K562 (cell line): ENCODE measurements at regions not wholly inside any gene's neighbourhood (a gene's known extent, or its start where the extent isn't known, plus 50 kb on each side); places are given as distances from the start of the nearest gene placed in this dataset.

Experiments used
- ATAC-seq: fragments of 200-7000 bp; cut with Tn5 transposase; 3 replicates; pipeline ENCODE4 v1.9.1; 2020; ENCODE audit warnings: moderate library complexity
- BruUV-seq: library from RNA; stranded (reverse); fragments of 400-500 nt; replicated peaks from 2 replicates; lab custom pipeline; 2021; lab: Mats Ljungman, UMichigan
- CTCF ChIA-PET: fragments of 300-600 bp; formaldehyde crosslinking; extraction: SDS; loops from one replicate; lab custom pipeline; 2021; ENCODE audit warnings: low intra/inter-chr PET ratio; lab: Yijun Ruan, JAX
- POLR2A ChIA-PET: fragments of 300-600, 350-650 bp; sonication (Branson Sonifier 250); formaldehyde crosslinking; extraction: SDS; loops from one replicate; lab custom pipeline; 2021; ENCODE audit warnings: antibody characterized with exemption, inconsistent platforms; lab: Yijun Ruan, JAX
- DNase-seq, 4 experiments: peaks; one replicate each; pipeline versions ENCODE4 v3.0.0 to v3.0.0-alpha.2; 2011 to 2018; ENCODE audit warnings: low spot score in 3 of 4, mixed read lengths in 3 of 4; ENCODE audit errors: extremely low read depth in 1 of 4
- FAIRE-seq: peaks from 2 replicates; lab custom pipeline; 2011; peaks lifted over from hg19 to GRCh38; lab: Jason Lieb, UNC
- H2AFZ ChIP-seq: 2 replicates; pipeline ENCODE4 v1.6.0; 2011; ENCODE audit warnings: low read depth, low read length, control low read depth, inconsistent platforms
- H3K27ac ChIP-seq: fragments of 200-600 bp; 3 replicates; pipeline ENCODE4 v1.8.0; 2011; ENCODE audit warnings: low read depth, mild to moderate bottlenecking, control low read depth, inconsistent platforms, low read length, moderate library complexity, mixed read lengths; ENCODE audit errors: extremely low read depth
- H3K27me3 ChIP-seq, 2 experiments: fragments of 300-600 bp in 1 of 2; 2 replicates in 1 of 2; 3 replicates in 1 of 2; pipeline versions ENCODE4 v1.6.0 to v1.8.0; 2011; ENCODE audit warnings: inconsistent platforms in 2 of 2, low read length in 2 of 2, mild to moderate bottlenecking in 1 of 2, mixed read lengths in 1 of 2, moderate library complexity in 1 of 2; ENCODE audit not compliant: control insufficient read depth in 2 of 2, insufficient read depth in 2 of 2
- H3K36me3 ChIP-seq: fragments of 300-600 bp; 3 replicates; pipeline ENCODE4 v1.8.0; 2011; ENCODE audit warnings: mild to moderate bottlenecking, low read length, inconsistent platforms; ENCODE audit not compliant: control insufficient read depth, insufficient read depth
- H3K4me1 ChIP-seq, 2 experiments: fragments of 200-600 bp in 1 of 2; replicated peaks in 1 of 2; 2 replicates in 1 of 2; 3 replicates in 1 of 2; pipeline versions ENCODE4 v1.5.1 to v1.8.0; 2011; ENCODE audit warnings: inconsistent platforms in 2 of 2, low read length in 2 of 2, mild to moderate bottlenecking in 1 of 2, mixed read lengths in 1 of 2, moderate library complexity in 1 of 2; ENCODE audit not compliant: control insufficient read depth in 2 of 2, insufficient read depth in 2 of 2
- H3K4me2 ChIP-seq: 2 replicates; pipeline ENCODE4 v1.6.1; 2011; ENCODE audit warnings: low read length, control low read depth, inconsistent platforms, mixed read lengths; ENCODE audit not compliant: insufficient read depth
- H3K4me3 ChIP-seq: fragments of 200-600 bp; sonication (generic), shearing (Covaris generic); 2 replicates; pipeline ENCODE4 v1.5.1; 2016; ENCODE audit warnings: control low read depth, inconsistent platforms
- H3K79me2 ChIP-seq: fragments of 200-600 bp; 3 replicates; pipeline ENCODE4 v1.8.0; 2011; ENCODE audit warnings: low read length, inconsistent platforms; ENCODE audit not compliant: control insufficient read depth, insufficient read depth
- H3K9ac ChIP-seq, 2 experiments: 2 replicates each; pipeline versions ENCODE4 v1.6.0 to v1.6.1; 2011; ENCODE audit warnings: low read depth in 2 of 2, low read length in 2 of 2, control low read depth in 1 of 2, inconsistent platforms in 1 of 2, mild to moderate bottlenecking in 1 of 2, mixed read lengths in 1 of 2; ENCODE audit not compliant: insufficient read depth in 1 of 2
- H3K9me1 ChIP-seq: one replicate; pipeline ENCODE4 v1.6.0; 2011; ENCODE audit warnings: inconsistent platforms, mild to moderate bottlenecking, low read length, moderate library complexity; ENCODE audit not compliant: control insufficient read depth, insufficient read depth
- H3K9me3 ChIP-seq: replicated peaks from 2 replicates; pipeline ENCODE4 v1.5.1; 2011; ENCODE audit warnings: low read depth, low read length, inconsistent platforms; ENCODE audit not compliant: control insufficient read depth, insufficient read depth
- H4K20me1 ChIP-seq: replicated peaks from 2 replicates; pipeline ENCODE4 v1.6.1; 2011; ENCODE audit warnings: low read length, inconsistent platforms, mixed read lengths; ENCODE audit not compliant: control insufficient read depth, insufficient read depth
- CCAR2 ChIP-seq: fragments of 200-400 bp; formaldehyde crosslinking; IDR thresholded peaks from 2 replicates; pipeline ENCODE4 v1.6.1; 2017; ENCODE audit warnings: mild to moderate bottlenecking, low read depth, low read length
- CREM ChIP-seq: IDR thresholded peaks from 2 replicates; pipeline ENCODE4 v1.6.1; 2014; ENCODE audit warnings: antibody characterized with exemption, low read depth
- ILF3 ChIP-seq: fragments of 450-650 bp; IDR thresholded peaks from 2 replicates; pipeline ENCODE4 v1.6.1; 2018; ENCODE audit warnings: antibody characterized with exemption, mild to moderate bottlenecking, moderate library complexity, borderline replicate concordance
- LARP7 ChIP-seq: fragments of 450-650 bp; IDR thresholded peaks from 2 replicates; pipeline ENCODE4 v1.6.1; 2016
- NFIC ChIP-seq: fragments of 450-650 bp; IDR thresholded peaks from 2 replicates; pipeline ENCODE4 v1.6.1; 2017; ENCODE audit warnings: mild to moderate bottlenecking, inconsistent platforms
- NR2C1 ChIP-seq, 2 experiments: fragments of 450-650 bp; IDR thresholded peaks; 2 replicates each; pipeline ENCODE4 v1.6.1; 2017; ENCODE audit warnings: mild to moderate bottlenecking in 2 of 2, antibody characterized with exemption in 1 of 2, inconsistent platforms in 1 of 2, missing compliant biosample characterization in 1 of 2, missing genetic modification characterization in 1 of 2
- ZBTB1 ChIP-seq: sonication (generic); formaldehyde crosslinking; IDR thresholded peaks from 2 replicates; pipeline ENCODE4 v1.8.1; 2023; ENCODE audit warnings: missing genetic modification reagents, low read depth, mild to moderate bottlenecking, borderline replicate concordance
- ZNF23 ChIP-seq: fragments of 250-450 bp; sonication (Bioruptor Pico); IDR thresholded peaks from 2 replicates; pipeline ENCODE4 v1.4.0; 2020; ENCODE audit warnings: mild to moderate bottlenecking
- WGBS: fragments of 100-300 bp; shearing (Covaris generic); methylation state at CpG from one replicate; pipeline ENCODE4 v1.1.6; 2016; ENCODE audit warnings: low coverage, mixed read lengths; ENCODE audit not compliant: insufficient coverage; ENCODE audit errors: missing lambda C conversion rate; 5-methylcytosine and 5-hydroxymethylcytosine counted together
- in situ Hi-C: fragments of 300-500 bp; cut with MboI; formaldehyde crosslinking; loops from 4 replicates; pipeline ENCODE4 v1.15.0; 2018; ENCODE audit warnings: inconsistent platforms, mixed read lengths
- intact Hi-C: fragments of 100-400 bp; cut with micrococcal nuclease; formaldehyde crosslinking; loops from 2 replicates; pipeline ENCODE4 v1.14.2; 2022

DNA sequence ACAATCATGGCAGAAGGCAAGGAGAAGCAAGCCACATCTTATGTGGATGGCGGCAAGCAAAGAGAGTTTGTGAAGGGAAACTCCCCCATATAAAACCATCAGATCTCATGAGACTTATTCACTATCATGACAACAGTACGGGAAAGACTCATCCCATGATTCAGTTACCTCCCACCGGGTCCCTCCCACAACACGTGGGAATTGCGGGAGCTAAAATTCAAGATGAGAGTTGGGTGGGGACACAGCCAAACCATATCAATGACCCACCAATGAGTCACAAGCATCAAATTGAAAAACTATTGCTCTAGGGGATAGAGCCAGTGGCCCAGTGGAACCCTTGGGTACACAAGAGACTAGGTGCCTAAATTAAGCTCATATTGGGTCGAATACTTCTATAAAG lies 157.4 kb downstream of the FBXO15 start:
- Histone ChIP-seq H3K9me1 (no peaks in the 10 kb centered on the region), H2AFZ (no peak overlapping the region), H3K4me2 (no peak overlapping the region), H3K4me3 (no peak overlapping the region), H3K36me3 (no peaks in the 10 kb centered on the region), H3K9me3 (no peaks in the 10 kb centered on the region), H4K20me1 (no peaks in the 10 kb centered on the region), H3K27ac (no peak overlapping the region), H3K4me1 (no peaks in the 10 kb centered on the region), H3K27me3 (no peaks in the 10 kb centered on the region), H3K9ac (no peak overlapping the region), H3K79me2 (no peaks in the 10 kb centered on the region)
- WGBS, result 0% methylated on average over 6 of the region's 6 CpGs
- DNase-seq (no peak), ATAC-seq (no peak), FAIRE-seq (no peak)
- in situ Hi-C loops, result no loop called here
- no peak for TF ChIP-seq NR2C1 (IDR thresholded peaks at IDR 0.05)
- TF ChIP-seq NR2C1 (tag; IDR thresholded peaks at IDR 0.05), result no peak
- no peak for TF ChIP-seq LARP7
- TF ChIP-seq CCAR2, result no peak
- no peak for TF ChIP-seq ZNF23 (CRISPR knock-in tag)
- no peak for TF ChIP-seq CREM
- ChIA-PET POLR2A (no interaction called here), CTCF (no interaction called here)
- intact Hi-C loops, result no loop called here
- no TSS peak for BruUV-seq

DNA sequence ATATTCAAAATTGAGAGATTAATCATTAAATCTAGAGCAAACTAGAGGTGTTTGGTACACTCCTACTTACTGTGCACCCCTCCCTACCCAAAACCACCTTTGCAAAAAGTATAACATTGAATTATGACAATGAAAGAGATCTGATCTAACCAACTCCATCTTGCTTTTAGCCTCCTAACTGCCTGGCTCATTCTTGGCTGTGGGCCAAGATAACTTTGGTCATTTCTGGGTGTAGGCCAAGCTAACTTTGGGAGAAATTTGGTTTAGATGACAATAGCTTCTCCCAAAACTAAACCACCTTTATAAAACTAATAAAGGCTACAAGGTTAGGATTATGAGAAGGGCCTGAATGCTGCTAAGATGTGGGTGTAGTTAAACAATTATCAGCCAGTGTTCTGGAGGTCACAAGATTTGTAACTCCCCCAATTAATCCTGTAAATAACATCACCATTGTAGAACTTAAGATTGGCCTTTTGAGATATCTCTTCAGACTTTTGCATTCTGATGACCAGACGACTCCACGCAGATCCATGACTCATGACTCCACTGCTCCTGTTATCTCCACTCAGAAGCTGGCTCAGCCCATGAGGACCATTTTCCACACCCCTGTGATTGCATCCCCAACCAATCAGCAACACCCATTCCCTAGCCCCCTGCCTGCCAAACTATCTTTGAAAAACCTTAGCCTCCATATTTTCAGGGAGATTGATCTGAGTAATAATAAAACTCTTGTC lies 160.2 kb downstream of the FBXO15 start:
- Histone ChIP-seq H3K36me3 (no peaks in the 10 kb centered on the region), H3K9me3 (no peaks in the 10 kb centered on the region), H3K4me2 (no peak overlapping the region), H3K27me3 (no peaks in the 10 kb centered on the region), H3K4me1 (no peaks in the 10 kb centered on the region), H3K4me3 (no peak overlapping the region), H3K9ac (no peak overlapping the region), H3K9me1 (no peaks in the 10 kb centered on the region), H2AFZ (no peak overlapping the region), H3K27ac (no peak overlapping the region), H4K20me1 (no peaks in the 10 kb centered on the region), H3K79me2 (no peaks in the 10 kb centered on the region)
- no peak for FAIRE-seq
- no peak for DNase-seq
- in situ Hi-C loops, result no loop called here
- ATAC-seq, result no peak
- BruUV-seq, result no TSS peak
- 0% methylated on average over 2 of the region's 2 CpGs for WGBS
- no peak for TF ChIP-seq ILF3
- TF ChIP-seq NFIC, result peak; percentile 70
- TF ChIP-seq ZBTB1 (CRISPR knock-in tag), result no peak
- ChIA-PET POLR2A (no interaction called here), CTCF (no interaction called here)
- intact Hi-C loops, result no loop called here
